AG10803 (cell line): ENCODE measurements at regions not wholly inside any gene's neighbourhood (a gene's known extent, or its start where the extent isn't known, plus 50 kb on each side); places are given as distances from the start of the nearest gene placed in this dataset.

Experiments used
- DNase-seq: peaks from one replicate; pipeline ENCODE4 v3.0.0; 2010; ENCODE audit warnings: low read depth
- H3K4me3 ChIP-seq: 2 replicates; pipeline ENCODE4 v1.5.1; 2011; ENCODE audit warnings: mild to moderate bottlenecking, low read length, control low read depth
- CTCF ChIP-seq: conservative IDR thresholded peaks from 2 replicates; pipeline ENCODE4 v1.5.1; 2011; ENCODE audit warnings: mild to moderate bottlenecking, low read length, control low read depth, inconsistent platforms

GRCh38 chr7:80385508-80385907, 126.4 kb downstream of the GNAT3 start:
- TF ChIP-seq CTCF, result no peak
- no peak overlapping the region for H3K4me3 ChIP-seq
- DNase-seq, result no peak

DNA sequence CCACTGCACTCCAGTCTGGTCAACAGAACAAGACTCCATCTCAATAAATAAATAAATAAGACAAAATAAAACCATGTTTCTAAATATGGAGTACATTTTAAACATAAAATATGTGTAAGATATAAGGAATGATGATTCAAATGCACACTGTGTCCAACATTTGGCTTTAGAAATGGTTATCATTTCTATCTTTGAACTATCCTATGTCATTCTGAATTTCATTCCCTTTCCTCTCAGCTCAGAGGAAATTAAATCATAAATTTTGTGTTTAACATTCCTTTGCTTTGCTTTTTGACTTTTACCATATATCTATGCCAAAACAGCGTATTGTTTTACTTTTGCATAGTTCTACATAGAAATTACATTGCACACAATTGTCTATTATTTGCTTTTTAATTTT, 130.9 kb downstream of the GNAT3 start:
- no peak for TF ChIP-seq CTCF
- no peak for DNase-seq
- no peak overlapping the region for H3K4me3 ChIP-seq

- peak; percentile 75 for DNase-seq
Measured at GRCh38 chr7:80379034-80379982, 132.6 kb downstream of the GNAT3 start.

DNA sequence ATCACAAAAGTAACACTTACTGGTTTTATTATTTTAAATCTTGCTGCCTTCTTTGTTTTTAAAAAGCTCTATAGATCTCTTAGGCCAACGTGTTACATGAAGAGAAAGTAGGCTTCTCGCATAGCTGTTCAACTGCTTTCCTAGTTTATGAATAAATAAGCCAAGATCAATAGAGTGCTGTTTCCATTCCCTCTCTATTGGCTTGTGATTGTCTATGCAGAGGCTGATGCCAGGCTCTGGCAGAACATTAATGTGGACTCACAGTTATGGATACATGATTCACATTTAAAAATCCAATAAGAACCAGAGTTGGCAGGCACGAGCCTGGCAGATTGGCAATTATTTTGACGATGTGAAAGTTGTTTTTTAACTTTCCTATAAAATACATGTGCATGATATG, 137.5 kb downstream of the GNAT3 start:
- no peak for TF ChIP-seq CTCF
- H3K4me3 ChIP-seq, result no peak overlapping the region
- DNase-seq, result no peak

More at GRCh38 chr7:80379034-80379982, 132.6 kb downstream of the GNAT3 start:
- TF ChIP-seq CTCF, result no peak
- H3K4me3 ChIP-seq, result no peak overlapping the region

- DNase-seq, result no peak
- TF ChIP-seq CTCF, result no peak
- H3K4me3 ChIP-seq, result no peak overlapping the region
Measured at GRCh38 chr7:80373429-80374032, 138.3 kb downstream of the GNAT3 start.

DNA sequence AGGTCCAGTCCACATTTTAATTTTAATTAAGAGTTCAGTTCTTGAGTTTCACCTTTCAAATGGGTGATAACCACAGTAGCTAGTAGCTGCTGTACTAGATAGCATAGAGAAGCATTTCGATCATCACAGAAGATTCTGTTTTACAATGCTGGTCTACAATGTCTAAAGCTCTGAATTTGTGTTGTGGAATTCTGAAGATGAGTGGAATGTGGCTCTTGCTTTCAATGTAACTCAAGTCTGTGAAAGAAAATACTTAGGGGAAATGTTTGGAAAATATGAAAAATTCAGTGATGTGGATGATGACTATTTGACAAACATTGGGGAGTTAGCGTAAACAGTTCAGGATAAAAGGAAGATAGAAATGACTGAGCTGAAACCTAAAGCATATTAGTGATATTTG, 139.4 kb downstream of the GNAT3 start:
- no peak for TF ChIP-seq CTCF
- no peak overlapping the region for H3K4me3 ChIP-seq
- peak; percentile 81 for DNase-seq

DNA sequence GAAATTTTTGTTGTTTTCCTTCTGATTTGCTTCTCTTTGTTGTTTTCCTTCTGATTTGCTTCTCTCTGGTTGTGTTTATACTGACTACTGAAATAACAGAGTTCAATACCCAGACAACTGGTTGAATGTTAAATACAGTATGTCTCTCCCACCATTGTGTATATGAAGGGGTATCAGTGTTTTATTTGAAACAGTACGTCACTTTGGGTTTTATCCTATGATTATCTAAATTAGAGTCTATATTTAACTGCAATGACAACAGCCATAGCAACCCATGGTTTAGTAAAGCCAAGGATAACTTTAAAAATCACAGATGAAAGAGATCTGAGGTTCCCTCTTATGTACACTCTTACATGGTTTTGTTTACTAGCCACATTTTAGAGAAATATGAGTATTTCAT, 141.3 kb downstream of the GNAT3 start:
- no peak for TF ChIP-seq CTCF
- H3K4me3 ChIP-seq, result no peak overlapping the region
- DNase-seq, result no peak
